Testis (tissue), 2 donors: ENCODE measurements at regions not wholly inside any gene's neighbourhood (a gene's known extent, or its start where the extent isn't known, plus 50 kb on each side); places are given as distances from the start of the nearest gene placed in this dataset.

ENCODE experiments used
- CTCF ChIP-seq, 3 experiments: fragments of 450-650 bp in 2 of 3; fragments of 200-600 bp in 1 of 3; sonication (generic) in 1 of 3; IDR thresholded peaks; one replicate each; pipeline ENCODE4 v1.5.1; 2016 to 2019; ENCODE audit warnings: antibody characterized with exemption in 3 of 3, mild to moderate bottlenecking in 2 of 3, moderate library complexity in 1 of 3
- POLR2A ChIP-seq: fragments of 450-650 bp; IDR thresholded peaks from one replicate; pipeline ENCODE4 v1.6.1; 2017; ENCODE audit warnings: antibody characterized with exemption, mild to moderate bottlenecking, moderate library complexity

- TF ChIP-seq CTCF (IDR thresholded peaks at IDR 0.05) (no peak), POLR2A (no peak)
These were observed 145.2 kb upstream of the BMPER start for GRCh38 chr7:33760146-33760545.
